ENCODE measurements at regions not wholly inside any gene's neighbourhood (a gene's known extent, or its start where the extent isn't known, plus 50 kb on each side); places are given as distances from the start of the nearest gene placed in this dataset.

DNA sequence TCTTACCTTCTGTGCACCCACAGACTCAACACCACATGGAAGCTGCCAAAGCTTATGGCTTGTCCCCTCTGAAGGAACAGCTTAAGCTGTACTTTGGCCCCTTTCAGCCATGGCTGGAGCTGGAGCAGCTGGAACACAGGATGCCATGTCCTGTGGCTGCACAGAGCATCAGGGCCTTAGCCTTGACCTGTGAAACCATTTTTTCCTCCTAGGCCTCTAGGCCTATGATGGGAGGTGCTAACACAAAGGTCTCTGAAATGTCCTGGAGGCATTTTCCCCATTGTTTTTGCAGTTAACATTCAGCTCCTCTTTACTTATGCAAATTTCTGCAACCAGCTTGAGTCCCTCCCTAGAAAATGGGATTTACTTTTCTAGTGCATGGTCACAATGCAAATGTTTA lies 461.4 kb upstream of the TYRP1 start:
- DNase-seq (ENCODE audit: low read depth, low spot score): no peak
- TF ChIP-seq, protein P1, sequence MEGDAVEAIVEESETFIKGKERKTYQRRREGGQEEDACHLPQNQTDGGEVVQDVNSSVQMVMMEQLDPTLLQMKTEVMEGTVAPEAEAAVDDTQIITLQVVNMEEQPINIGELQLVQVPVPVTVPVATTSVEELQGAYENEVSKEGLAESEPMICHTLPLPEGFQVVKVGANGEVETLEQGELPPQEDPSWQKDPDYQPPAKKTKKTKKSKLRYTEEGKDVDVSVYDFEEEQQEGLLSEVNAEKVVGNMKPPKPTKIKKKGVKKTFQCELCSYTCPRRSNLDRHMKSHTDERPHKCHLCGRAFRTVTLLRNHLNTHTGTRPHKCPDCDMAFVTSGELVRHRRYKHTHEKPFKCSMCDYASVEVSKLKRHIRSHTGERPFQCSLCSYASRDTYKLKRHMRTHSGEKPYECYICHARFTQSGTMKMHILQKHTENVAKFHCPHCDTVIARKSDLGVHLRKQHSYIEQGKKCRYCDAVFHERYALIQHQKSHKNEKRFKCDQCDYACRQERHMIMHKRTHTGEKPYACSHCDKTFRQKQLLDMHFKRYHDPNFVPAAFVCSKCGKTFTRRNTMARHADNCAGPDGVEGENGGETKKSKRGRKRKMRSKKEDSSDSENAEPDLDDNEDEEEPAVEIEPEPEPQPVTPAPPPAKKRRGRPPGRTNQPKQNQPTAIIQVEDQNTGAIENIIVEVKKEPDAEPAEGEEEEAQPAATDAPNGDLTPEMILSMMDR (IDR thresholded peaks at IDR 0.05; ENCODE audit: insufficient read depth, low read length, missing control alignments): no peak
- POLR2A ChIA-PET: no interaction called here
- no peak overlapping the region for H3K4me3 ChIP-seq (ENCODE audit: low read depth, low read length)
- CTCF ChIA-PET: no interaction called here

DNA sequence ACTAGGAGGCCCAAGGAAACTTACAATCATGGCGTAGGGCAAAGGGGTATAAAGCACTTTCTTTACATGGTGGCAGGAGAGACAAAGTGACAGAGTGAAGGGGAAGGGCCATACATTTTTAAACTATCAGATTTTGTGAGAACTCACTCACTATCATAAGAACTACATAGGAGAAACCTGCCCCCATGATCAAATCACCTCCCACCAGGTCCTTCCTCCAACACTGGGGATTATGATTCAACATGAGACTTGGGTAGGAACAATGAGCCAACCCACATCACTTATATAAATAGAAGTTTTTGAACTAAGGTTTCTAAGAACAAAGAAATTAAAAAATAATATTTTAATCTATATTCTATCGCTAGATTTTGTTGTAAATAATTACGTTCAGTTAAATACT lies 460.3 kb upstream of the TYRP1 start:
- H3K4me3 ChIP-seq (ENCODE audit: low read depth, low read length): no peak overlapping the region
- ChIA-PET POLR2A (no interaction called here), CTCF (no interaction called here)
- TF ChIP-seq, protein P1 (IDR thresholded peaks at IDR 0.05; ENCODE audit: insufficient read depth, low read length, missing control alignments): no peak
- DNase-seq (ENCODE audit: low read depth, low spot score): no peak

- POLR2A ChIA-PET: no interaction called here
- no peak overlapping the region for H3K4me3 ChIP-seq (ENCODE audit: low read depth, low read length)
- CTCF ChIA-PET: no interaction called here
- DNase-seq (ENCODE audit: low read depth, low spot score): no peak
- TF ChIP-seq, protein P1 (IDR thresholded peaks at IDR 0.05; ENCODE audit: insufficient read depth, low read length, missing control alignments): no peak
Observed at GRCh38 chr9:12253941-12254340, 439.2 kb upstream of the TYRP1 start.

- ChIA-PET CTCF (no interaction called here), POLR2A (no interaction called here)
- H3K4me3 ChIP-seq (ENCODE audit: low read depth, low read length): no peak overlapping the region
- TF ChIP-seq, protein P1 (IDR thresholded peaks at IDR 0.05; ENCODE audit: insufficient read depth, low read length, missing control alignments): no peak
- no peak for DNase-seq (ENCODE audit: low read depth, low spot score)
Observed at GRCh38 chr9:12266758-12267157, 426.4 kb upstream of the TYRP1 start.

DNA sequence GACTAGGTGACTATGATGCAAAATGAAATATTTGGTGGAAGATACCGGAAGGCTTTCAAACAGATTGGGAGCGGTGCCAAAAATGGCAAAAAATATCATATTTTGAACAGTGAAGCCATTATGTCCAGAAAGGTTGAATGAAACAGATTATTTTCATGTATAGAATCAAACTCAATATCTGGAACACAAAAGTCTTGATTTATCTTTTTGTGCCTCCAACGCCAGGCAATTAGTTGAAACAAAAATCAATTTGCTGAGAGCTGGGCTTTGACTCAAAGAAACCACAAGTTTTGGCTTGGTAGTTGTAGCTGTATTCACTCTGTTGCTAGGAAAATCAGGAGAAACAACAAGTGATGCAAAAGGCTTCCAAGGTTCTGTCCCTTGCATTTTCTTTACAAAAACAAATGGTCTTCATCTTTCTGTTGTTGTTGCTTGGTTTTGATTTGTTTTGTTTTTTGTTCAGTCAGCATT lies 421.7 kb upstream of the TYRP1 start:
- no peak for DNase-seq (ENCODE audit: low read depth, low spot score)
- ChIA-PET CTCF (no interaction called here), POLR2A (no interaction called here)
- TF ChIP-seq, protein P1 (IDR thresholded peaks at IDR 0.05; ENCODE audit: insufficient read depth, low read length, missing control alignments): no peak
- H3K4me3 ChIP-seq (ENCODE audit: low read depth, low read length): no peak overlapping the region

GRCh38 chr9:12272471-12273120 lies 420.6 kb upstream of the TYRP1 start:
- CTCF ChIA-PET: no interaction called here
- no peak overlapping the region for H3K4me3 ChIP-seq (ENCODE audit: low read depth, low read length)
- TF ChIP-seq, protein P1 (IDR thresholded peaks at IDR 0.05; ENCODE audit: insufficient read depth, low read length, missing control alignments): no peak
- no peak for DNase-seq (ENCODE audit: low read depth, low spot score)
- POLR2A ChIA-PET: no interaction called here

All from AG04449 (cell line).